Activated CD8-positive, alpha-beta T cell treated with anti-CD3 and anti-CD28 coated beads, Interleukin-2, amount 10 ng/mL, durations not matched to agents 7 days and 5 days (primary cell): ENCODE measurements at regions not wholly inside any gene's neighbourhood (a gene's known extent, or its start where the extent isn't known, plus 50 kb on each side); places are given as distances from the start of the nearest gene placed in this dataset.
A peak's percentile ranks its signal among the peaks of the same experiment; 100 is the strongest.

Source experiments
- ATAC-seq: fragments of 150-1000 bp; cut with Tn5 transposase; one replicate; pipeline ENCODE4 v1.10.0; 2021; ENCODE audit warnings: moderate library complexity
- CTCF ChIA-PET: fragments of 350-600 bp; sonication (Branson Sonifier 250); formaldehyde crosslinking; loops from one replicate; lab custom pipeline; 2021; ENCODE audit warnings: antibody characterized with exemption; lab: Charles Lee
- POLR2A ChIA-PET: fragments of 350-600 bp; sonication (Branson Sonifier 250); formaldehyde crosslinking; loops from one replicate; lab custom pipeline; 2021; ENCODE audit warnings: antibody characterized with exemption; lab: Charles Lee
- DNase-seq: peaks from one replicate; pipeline ENCODE4 v3.0.0-alpha.2; 2020
- H3K27ac Mint-ChIP-seq: one replicate; pipeline ENCODE4 v1.8.0; 2021; ENCODE audit warnings: mild to moderate bottlenecking, mixed read lengths
- H3K27me3 Mint-ChIP-seq: one replicate; pipeline ENCODE4 v1.8.0; 2021; ENCODE audit warnings: low read depth, mixed read lengths
- H3K36me3 Mint-ChIP-seq: one replicate; pipeline ENCODE4 v1.8.0; 2021; ENCODE audit warnings: low read depth, mixed read lengths
- H3K4me1 Mint-ChIP-seq: one replicate; pipeline ENCODE4 v1.8.0; 2021; ENCODE audit warnings: low read depth, mixed read lengths
- H3K4me3 Mint-ChIP-seq: one replicate; pipeline ENCODE4 v1.8.0; 2021; ENCODE audit warnings: mild to moderate bottlenecking, mixed read lengths
- H3K9me3 Mint-ChIP-seq: one replicate; pipeline ENCODE4 v1.8.0; 2022; ENCODE audit warnings: mixed read lengths; ENCODE audit not compliant: insufficient read depth

GRCh38 chr5:23035555-23036090, 182.5 kb upstream of the CDH12 start:
- peaks cover 6% of the 10 kb centered on the region for H3K9me3 Mint-ChIP-seq
- no peak for DNase-seq
- CTCF ChIA-PET = no interaction called here
- POLR2A ChIA-PET = no interaction called here
- H3K27me3 Mint-ChIP-seq = no peaks in the 10 kb centered on the region
- no peak for ATAC-seq
- no peak overlapping the region for H3K4me3 Mint-ChIP-seq
- H3K27ac Mint-ChIP-seq = no peak overlapping the region
- no peaks in the 10 kb centered on the region for H3K4me1 Mint-ChIP-seq
- no peaks in the 10 kb centered on the region for H3K36me3 Mint-ChIP-seq

GRCh38 chr5:23033864-23034263, 180.7 kb upstream of the CDH12 start:
- no peaks in the 10 kb centered on the region for H3K36me3 Mint-ChIP-seq
- H3K27me3 Mint-ChIP-seq = no peaks in the 10 kb centered on the region
- DNase-seq (no peak), ATAC-seq (no peak)
- H3K4me1 Mint-ChIP-seq = no peaks in the 10 kb centered on the region
- H3K27ac Mint-ChIP-seq = no peak overlapping the region
- ChIA-PET CTCF (no interaction called here), POLR2A (no interaction called here)
- H3K4me3 Mint-ChIP-seq = no peak overlapping the region
- H3K9me3 Mint-ChIP-seq = peaks cover 6% of the 10 kb centered on the region

- POLR2A ChIA-PET = no interaction called here
- CTCF ChIA-PET = no interaction called here
- no peak overlapping the region for H3K4me3 Mint-ChIP-seq
- no peaks in the 10 kb centered on the region for H3K36me3 Mint-ChIP-seq
- DNase-seq (no peak), ATAC-seq (no peak)
- H3K27ac Mint-ChIP-seq = no peak overlapping the region
- H3K9me3 Mint-ChIP-seq = no peaks in the 10 kb centered on the region
- H3K27me3 Mint-ChIP-seq = no peaks in the 10 kb centered on the region
- no peaks in the 10 kb centered on the region for H3K4me1 Mint-ChIP-seq
Observed at GRCh38 chr5:23029290-23029689, 176.1 kb upstream of the CDH12 start.

GRCh38 chr5:23028445-23029021, 175.4 kb upstream of the CDH12 start:
- ChIA-PET POLR2A (no interaction called here), CTCF (no interaction called here)
- no peak overlapping the region for H3K4me3 Mint-ChIP-seq

GRCh38 chr5:23027830-23028229, 174.7 kb upstream of the CDH12 start:
- H3K9me3 Mint-ChIP-seq = peaks cover 5% of the 10 kb centered on the region
- H3K4me1 Mint-ChIP-seq = no peaks in the 10 kb centered on the region
- ATAC-seq (no peak), DNase-seq (no peak)
- H3K36me3 Mint-ChIP-seq = no peaks in the 10 kb centered on the region
- no peaks in the 10 kb centered on the region for H3K27me3 Mint-ChIP-seq
- ChIA-PET POLR2A (no interaction called here), CTCF (no interaction called here)
- H3K4me3 Mint-ChIP-seq = no peak overlapping the region
- H3K27ac Mint-ChIP-seq = no peak overlapping the region

More at GRCh38 chr5:23028445-23029021, 175.4 kb upstream of the CDH12 start:
- DNase-seq (no peak), ATAC-seq (no peak)
- Mint-ChIP-seq H3K36me3 (no peaks in the 10 kb centered on the region), H3K4me1 (no peaks in the 10 kb centered on the region), H3K27ac (no peak overlapping the region), H3K27me3 (no peaks in the 10 kb centered on the region), H3K9me3 (peaks cover 5% of the 10 kb centered on the region)

- no peak overlapping the region for H3K4me3 Mint-ChIP-seq
- no peaks in the 10 kb centered on the region for H3K27me3 Mint-ChIP-seq
- no peaks in the 10 kb centered on the region for H3K4me1 Mint-ChIP-seq
- DNase-seq (no peak), ATAC-seq (no peak)
- no peak overlapping the region for H3K27ac Mint-ChIP-seq
- peaks cover 5% of the 10 kb centered on the region for H3K9me3 Mint-ChIP-seq
- no peaks in the 10 kb centered on the region for H3K36me3 Mint-ChIP-seq
- CTCF ChIA-PET = no interaction called here
- POLR2A ChIA-PET = no interaction called here
Observed at GRCh38 chr5:23027331-23027730, 174.2 kb upstream of the CDH12 start.

GRCh38 chr5:23026252-23027170, 173.4 kb upstream of the CDH12 start:
- Mint-ChIP-seq H3K9me3 (peaks cover 5% of the 10 kb centered on the region), H3K4me1 (no peaks in the 10 kb centered on the region), H3K27ac (no peak overlapping the region), H3K4me3 (no peak overlapping the region), H3K27me3 (no peaks in the 10 kb centered on the region), H3K36me3 (no peaks in the 10 kb centered on the region)
- ChIA-PET POLR2A (no interaction called here), CTCF (no interaction called here)
- DNase-seq (no peak), ATAC-seq (no peak)

- H3K27me3 Mint-ChIP-seq = no peaks in the 10 kb centered on the region
- no peak for DNase-seq
- peaks cover 5% of the 10 kb centered on the region for H3K9me3 Mint-ChIP-seq
- H3K4me1 Mint-ChIP-seq = no peaks in the 10 kb centered on the region
- CTCF ChIA-PET = no interaction called here
- no peak overlapping the region for H3K4me3 Mint-ChIP-seq
- POLR2A ChIA-PET = no interaction called here
- H3K36me3 Mint-ChIP-seq = no peaks in the 10 kb centered on the region
- no peak for ATAC-seq
- no peak overlapping the region for H3K27ac Mint-ChIP-seq
Observed at GRCh38 chr5:23025629-23026233, 172.6 kb upstream of the CDH12 start.

GRCh38 chr5:23024470-23024869, 171.3 kb upstream of the CDH12 start:
- ATAC-seq (no peak), DNase-seq (no peak)
- H3K4me1 Mint-ChIP-seq = no peaks in the 10 kb centered on the region
- CTCF ChIA-PET = no interaction called here
- H3K36me3 Mint-ChIP-seq = no peaks in the 10 kb centered on the region
- no peak overlapping the region for H3K4me3 Mint-ChIP-seq
- peaks cover 5% of the 10 kb centered on the region for H3K9me3 Mint-ChIP-seq
- H3K27me3 Mint-ChIP-seq = no peaks in the 10 kb centered on the region
- POLR2A ChIA-PET = no interaction called here
- no peak overlapping the region for H3K27ac Mint-ChIP-seq

- POLR2A ChIA-PET = no interaction called here
- DNase-seq (no peak), ATAC-seq (no peak)
- Mint-ChIP-seq H3K27me3 (no peaks in the 10 kb centered on the region), H3K36me3 (no peaks in the 10 kb centered on the region), H3K4me3 (no peak overlapping the region), H3K9me3 (no peaks in the 10 kb centered on the region), H3K27ac (no peak overlapping the region), H3K4me1 (no peaks in the 10 kb centered on the region)
- CTCF ChIA-PET = no interaction called here
Observed at GRCh38 chr5:23014825-23015224, 161.7 kb upstream of the CDH12 start.

GRCh38 chr5:23014266-23014665, 161.1 kb upstream of the CDH12 start:
- H3K27me3 Mint-ChIP-seq = no peaks in the 10 kb centered on the region
- POLR2A ChIA-PET = no interaction called here
- no peak overlapping the region for H3K27ac Mint-ChIP-seq
- no peaks in the 10 kb centered on the region for H3K9me3 Mint-ChIP-seq
- ATAC-seq (no peak), DNase-seq (no peak)
- CTCF ChIA-PET = no interaction called here
- no peak overlapping the region for H3K4me3 Mint-ChIP-seq
- H3K4me1 Mint-ChIP-seq = no peaks in the 10 kb centered on the region
- no peaks in the 10 kb centered on the region for H3K36me3 Mint-ChIP-seq

GRCh38 chr5:23013395-23013998, 160.4 kb upstream of the CDH12 start:
- ChIA-PET CTCF (no interaction called here), POLR2A (no interaction called here)
- Mint-ChIP-seq H3K36me3 (no peaks in the 10 kb centered on the region), H3K27ac (peak overlapping the region; percentile 30), H3K4me1 (no peaks in the 10 kb centered on the region), H3K27me3 (no peaks in the 10 kb centered on the region), H3K9me3 (no peaks in the 10 kb centered on the region), H3K4me3 (peak overlapping the region; percentile 78)
- DNase-seq (no peak), ATAC-seq (no peak)
